Mucosa of stomach (tissue), 1 donor: ENCODE measurements at regions not wholly inside any gene's neighbourhood (a gene's known extent, or its start where the extent isn't known, plus 50 kb on each side); places are given as distances from the start of the nearest gene placed in this dataset.

Experiments
- H3K27me3 ChIP-seq: one replicate; pipeline ENCODE4 v1.7.0; 2013; ENCODE audit warnings: mild to moderate bottlenecking, low read length; ENCODE audit not compliant: control insufficient read depth, insufficient read depth
- H3K36me3 ChIP-seq: one replicate; pipeline ENCODE4 v1.7.0; 2013; ENCODE audit warnings: low read length; ENCODE audit not compliant: control insufficient read depth, insufficient read depth
- H3K4me1 ChIP-seq: one replicate; pipeline ENCODE4 v1.7.0; 2013; ENCODE audit warnings: mild to moderate bottlenecking, low read length; ENCODE audit not compliant: control insufficient read depth, insufficient read depth
- H3K4me3 ChIP-seq: one replicate; pipeline ENCODE4 v1.7.0; 2013; ENCODE audit warnings: low read length
- H3K9ac ChIP-seq: one replicate; pipeline ENCODE4 v1.7.0; 2013; ENCODE audit warnings: mild to moderate bottlenecking, low read length, moderate library complexity
- H3K9me3 ChIP-seq: one replicate; pipeline ENCODE4 v1.7.0; 2013; ENCODE audit warnings: mild to moderate bottlenecking, low read length, moderate library complexity; ENCODE audit not compliant: control insufficient read depth
- donor health status: Pancreatic carcinoma.

DNA sequence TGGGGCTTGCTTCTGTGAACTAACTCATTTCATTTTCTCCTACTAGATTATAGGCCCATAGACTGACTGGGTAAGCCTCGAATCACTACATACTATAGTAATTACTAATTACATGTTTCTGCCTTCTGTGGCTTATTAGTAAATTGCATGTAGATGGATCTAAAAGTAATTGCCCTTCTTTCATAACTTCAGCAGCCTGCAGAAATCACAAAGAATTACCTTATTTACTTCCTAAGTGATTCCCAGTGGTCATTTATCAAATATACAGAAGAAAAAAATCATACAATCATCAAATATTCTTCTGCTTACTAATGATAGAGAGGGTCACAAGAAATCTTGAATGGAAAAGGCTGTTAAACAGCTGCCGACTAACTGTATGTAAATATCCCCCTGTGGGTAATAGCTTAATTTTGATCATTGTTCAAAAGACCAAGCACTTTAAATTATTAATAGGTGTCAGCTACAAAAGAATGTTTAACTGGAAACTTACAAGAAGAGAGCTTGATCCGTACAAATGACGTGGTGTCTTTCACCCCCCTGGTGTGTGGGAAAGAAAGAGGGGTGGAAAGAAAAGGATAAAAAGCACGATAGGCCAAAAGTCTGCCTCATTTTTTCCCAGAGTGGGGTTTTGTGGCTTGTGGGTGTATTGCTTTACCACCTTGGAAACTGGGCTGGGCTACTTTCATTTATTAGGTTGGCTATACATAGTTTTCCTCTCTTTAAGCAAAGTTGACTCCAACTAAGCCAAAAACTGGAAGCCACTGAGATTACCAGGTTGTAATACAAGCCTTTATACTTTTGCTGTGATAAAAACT lies 361.8 kb upstream of the ZMIZ1 start:
- Histone ChIP-seq H3K9ac (no peak overlapping the region), H3K4me1 (no peaks in the 10 kb centered on the region), H3K4me3 (no peak overlapping the region), H3K9me3 (no peaks in the 10 kb centered on the region), H3K27me3 (no peaks in the 10 kb centered on the region), H3K36me3 (no peaks in the 10 kb centered on the region)

GRCh38 chr10:78707745-78708144 lies 361.0 kb upstream of the ZMIZ1 start:
- Histone ChIP-seq H3K9me3 (no peaks in the 10 kb centered on the region), H3K4me3 (no peak overlapping the region), H3K4me1 (no peaks in the 10 kb centered on the region), H3K36me3 (no peaks in the 10 kb centered on the region), H3K27me3 (no peaks in the 10 kb centered on the region), H3K9ac (no peak overlapping the region)

GRCh38 chr10:78712147-78712546 lies 356.6 kb upstream of the ZMIZ1 start:
- H3K36me3 ChIP-seq: no peaks in the 10 kb centered on the region
- H3K4me1 ChIP-seq: no peaks in the 10 kb centered on the region
- no peaks in the 10 kb centered on the region for H3K27me3 ChIP-seq
- no peaks in the 10 kb centered on the region for H3K9me3 ChIP-seq
- H3K4me3 ChIP-seq: no peak overlapping the region
- H3K9ac ChIP-seq: no peak overlapping the region

- H3K4me1 ChIP-seq: no peaks in the 10 kb centered on the region
- H3K36me3 ChIP-seq: no peaks in the 10 kb centered on the region
- H3K9ac ChIP-seq: no peak overlapping the region
- H3K27me3 ChIP-seq: no peaks in the 10 kb centered on the region
- H3K4me3 ChIP-seq: no peak overlapping the region
- H3K9me3 ChIP-seq: no peaks in the 10 kb centered on the region
Observed at GRCh38 chr10:78713659-78714058, 355.1 kb upstream of the ZMIZ1 start.

DNA sequence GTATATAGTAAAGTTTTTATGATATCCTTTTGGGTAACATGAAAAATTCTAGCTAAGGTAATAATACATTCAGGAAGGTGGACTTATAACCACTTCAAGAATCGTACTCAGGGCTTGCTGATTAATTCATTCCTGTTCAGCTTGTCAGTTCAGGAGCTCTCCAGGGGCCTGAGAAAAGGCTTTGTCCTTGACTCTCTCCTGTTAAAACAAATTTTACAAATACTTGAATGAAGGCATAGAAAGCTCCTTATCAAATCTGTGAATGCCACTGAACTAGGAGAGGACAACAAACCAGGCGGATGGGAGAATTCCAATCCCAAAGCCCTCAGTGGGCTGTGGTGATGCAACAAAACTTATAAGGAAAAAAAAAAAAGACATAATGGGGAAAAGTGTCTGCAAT lies 354.5 kb upstream of the ZMIZ1 start:
- Histone ChIP-seq H3K9ac (no peak overlapping the region), H3K27me3 (no peaks in the 10 kb centered on the region), H3K9me3 (no peaks in the 10 kb centered on the region), H3K36me3 (no peaks in the 10 kb centered on the region), H3K4me3 (no peak overlapping the region), H3K4me1 (no peaks in the 10 kb centered on the region)

- Histone ChIP-seq H3K9me3 (no peaks in the 10 kb centered on the region), H3K4me3 (no peak overlapping the region), H3K4me1 (no peaks in the 10 kb centered on the region), H3K36me3 (no peaks in the 10 kb centered on the region), H3K27me3 (no peaks in the 10 kb centered on the region), H3K9ac (no peak overlapping the region)
Observed at GRCh38 chr10:78715435-78715834, 353.3 kb upstream of the ZMIZ1 start.

DNA sequence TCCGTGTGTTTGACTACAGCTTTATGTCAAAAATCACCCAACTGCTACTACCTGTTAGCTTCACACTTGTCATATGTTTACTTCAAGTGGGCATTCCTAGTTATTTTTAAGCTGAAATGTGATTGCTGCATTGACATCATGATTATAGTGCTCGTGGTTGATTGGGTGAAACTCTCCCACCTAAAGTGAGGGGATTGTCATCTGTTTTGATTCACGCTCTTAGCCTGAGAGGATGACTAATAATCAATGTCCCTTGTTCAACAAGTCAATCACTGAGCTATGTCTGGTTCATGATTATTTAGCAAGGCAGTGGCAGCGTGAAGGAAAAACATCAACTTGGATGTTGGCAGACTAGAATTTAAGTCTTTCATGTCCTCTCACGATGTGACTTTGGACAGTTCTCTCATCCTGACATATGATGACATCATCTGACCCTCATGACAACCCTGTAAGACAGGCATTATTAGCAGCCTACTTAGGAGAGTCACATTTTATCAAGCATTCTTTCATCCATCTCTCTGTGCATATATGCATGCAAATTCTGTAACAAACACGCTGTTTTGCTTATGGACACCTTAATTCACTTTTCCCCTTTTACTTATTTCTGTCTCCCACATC lies 352.6 kb upstream of the ZMIZ1 start:
- Histone ChIP-seq H3K27me3 (no peaks in the 10 kb centered on the region), H3K9me3 (no peaks in the 10 kb centered on the region), H3K4me3 (no peak overlapping the region)

DNA sequence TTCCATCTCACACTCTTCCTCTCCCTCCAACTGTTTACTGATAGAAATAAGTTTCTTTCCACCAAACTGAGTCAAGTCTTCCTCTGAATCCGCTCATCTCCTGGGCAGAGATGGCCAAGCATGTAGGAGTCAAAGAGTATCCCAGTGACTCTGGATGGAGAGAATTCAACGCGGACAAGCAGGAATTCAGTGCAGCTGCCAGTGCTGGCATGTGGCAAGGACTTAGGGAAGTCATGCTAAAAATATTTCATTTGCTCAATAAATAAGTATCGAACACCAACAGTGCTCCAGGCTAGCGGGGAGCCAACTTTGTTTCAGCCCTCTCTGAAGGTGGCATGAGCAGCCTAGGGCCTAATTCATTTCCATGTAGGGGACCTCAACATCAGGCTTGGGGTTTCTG lies 351.6 kb upstream of the ZMIZ1 start:
- H3K27me3 ChIP-seq: no peaks in the 10 kb centered on the region
- no peaks in the 10 kb centered on the region for H3K4me1 ChIP-seq
- no peak overlapping the region for H3K9ac ChIP-seq
- H3K9me3 ChIP-seq: no peaks in the 10 kb centered on the region
- no peaks in the 10 kb centered on the region for H3K36me3 ChIP-seq
- H3K4me3 ChIP-seq: no peak overlapping the region

More for the DNA sequence above, 352.6 kb upstream of the ZMIZ1 start:
- H3K9ac ChIP-seq: no peak overlapping the region
- no peaks in the 10 kb centered on the region for H3K4me1 ChIP-seq
- no peaks in the 10 kb centered on the region for H3K36me3 ChIP-seq

- no peaks in the 10 kb centered on the region for H3K36me3 ChIP-seq
- no peaks in the 10 kb centered on the region for H3K4me1 ChIP-seq
- H3K9me3 ChIP-seq: no peaks in the 10 kb centered on the region
- no peaks in the 10 kb centered on the region for H3K27me3 ChIP-seq
- no peak overlapping the region for H3K9ac ChIP-seq
- H3K4me3 ChIP-seq: no peak overlapping the region
Observed at GRCh38 chr10:78718032-78718572, 350.7 kb upstream of the ZMIZ1 start.

- Histone ChIP-seq H3K36me3 (no peaks in the 10 kb centered on the region), H3K27me3 (no peaks in the 10 kb centered on the region), H3K9ac (no peak overlapping the region), H3K4me3 (no peak overlapping the region), H3K9me3 (no peaks in the 10 kb centered on the region), H3K4me1 (no peaks in the 10 kb centered on the region)
Observed at GRCh38 chr10:78719276-78719675, 349.5 kb upstream of the ZMIZ1 start.

GRCh38 chr10:78720091-78720490 lies 348.7 kb upstream of the ZMIZ1 start:
- H3K27me3 ChIP-seq: no peaks in the 10 kb centered on the region
- H3K9me3 ChIP-seq: no peaks in the 10 kb centered on the region
- no peak overlapping the region for H3K4me3 ChIP-seq
- H3K4me1 ChIP-seq: no peaks in the 10 kb centered on the region
- H3K36me3 ChIP-seq: no peaks in the 10 kb centered on the region
- H3K9ac ChIP-seq: no peak overlapping the region

DNA sequence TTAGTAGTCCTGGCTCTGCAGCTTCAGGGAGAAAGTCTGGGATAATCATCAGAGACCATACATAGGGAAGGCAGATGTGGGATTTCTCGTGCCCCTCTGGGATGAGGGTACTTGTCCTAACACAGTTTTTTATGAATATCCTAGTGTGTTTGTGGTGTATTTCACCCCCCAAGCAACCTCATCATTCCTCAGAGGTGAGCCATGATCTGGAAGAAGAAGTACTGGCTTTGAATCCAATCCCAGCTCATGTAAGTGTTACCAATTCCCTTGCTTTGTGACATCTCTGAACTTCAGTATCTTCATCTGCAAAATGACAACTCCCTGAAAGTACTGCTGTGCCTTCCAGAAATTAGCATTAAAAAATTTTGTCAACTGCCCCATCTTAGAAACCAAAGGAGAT lies 347.5 kb upstream of the ZMIZ1 start:
- no peaks in the 10 kb centered on the region for H3K4me1 ChIP-seq
- no peak overlapping the region for H3K9ac ChIP-seq
- no peaks in the 10 kb centered on the region for H3K36me3 ChIP-seq
- no peaks in the 10 kb centered on the region for H3K27me3 ChIP-seq
- no peaks in the 10 kb centered on the region for H3K9me3 ChIP-seq
- H3K4me3 ChIP-seq: no peak overlapping the region
